Suprapubic skin (tissue), 4 donors: ENCODE measurements at regions not wholly inside any gene's neighbourhood (a gene's known extent, or its start where the extent isn't known, plus 50 kb on each side); places are given as distances from the start of the nearest gene placed in this dataset.

Experiments used
- DNase-seq, 2 donors: peaks; one replicate each; pipeline ENCODE4 v3.0.0-alpha.2; 2019; ENCODE audit warnings: low spot score in 2 of 2
- H3K27ac ChIP-seq: fragments of 200-600 bp; sonication (generic); one replicate; pipeline ENCODE4 v1.5.1; 2019
- H3K27me3 ChIP-seq: fragments of 200-600 bp; sonication (generic); one replicate; pipeline ENCODE4 v1.5.1; 2019
- H3K36me3 ChIP-seq: fragments of 200-600 bp; sonication (generic); one replicate; pipeline ENCODE4 v1.5.1; 2019
- H3K4me1 ChIP-seq: fragments of 200-600 bp; sonication (generic); one replicate; pipeline ENCODE4 v1.5.1; 2019
- H3K4me3 ChIP-seq: fragments of 200-600 bp; sonication (generic); one replicate; pipeline ENCODE4 v1.5.1; 2019; ENCODE audit warnings: mild to moderate bottlenecking
- H3K9me3 ChIP-seq: fragments of 200-600 bp; sonication (generic); one replicate; pipeline ENCODE4 v1.5.1; 2019
- CTCF ChIP-seq, 2 donors: fragments of 200-600 bp in 1 of 2; fragments of 450-650 bp in 1 of 2; sonication (generic) in 1 of 2; IDR thresholded peaks; one replicate each; pipeline ENCODE4 v1.5.1; 2016 to 2019; ENCODE audit warnings: antibody characterized with exemption in 2 of 2, mild to moderate bottlenecking in 1 of 2, moderate library complexity in 1 of 2
- EP300 ChIP-seq: sonication (generic); formaldehyde crosslinking; IDR thresholded peaks from one replicate; pipeline ENCODE4 v1.6.1; 2017; ENCODE audit warnings: antibody characterized with exemption
- POLR2A ChIP-seq, 2 donors: fragments of 450-650 bp; IDR thresholded peaks; one replicate each; pipeline ENCODE4 v1.6.1; 2017; ENCODE audit warnings: antibody characterized with exemption in 2 of 2, mild to moderate bottlenecking in 2 of 2, moderate library complexity in 2 of 2
- POLR2AphosphoS5 ChIP-seq, 3 donors: sonication (generic); formaldehyde crosslinking; IDR thresholded peaks; one replicate each; pipeline ENCODE4 v1.6.1; 2017; ENCODE audit warnings: antibody characterized with exemption in 3 of 3
- WGBS: methylation state at CpG from one replicate; pipeline ENCODE4 v1.1.5; 2018; 5-methylcytosine and 5-hydroxymethylcytosine counted together

GRCh38 chr4:104615926-104616325 is 121.2 kb upstream of the CXXC4 start:
- Histone ChIP-seq H3K36me3 (no peaks in the 10 kb centered on the region), H3K9me3 (no peaks in the 10 kb centered on the region), H3K4me3 (no peak overlapping the region), H3K27ac (no peak overlapping the region), H3K4me1 (no peaks in the 10 kb centered on the region), H3K27me3 (no peaks in the 10 kb centered on the region)
- TF ChIP-seq CTCF (IDR thresholded peaks at IDR 0.05) (no peak), POLR2A (IDR thresholded peaks at IDR 0.05) (no peak), EP300 (no peak), POLR2AphosphoS5 (IDR thresholded peaks at IDR 0.05) (no peak)
- DNase-seq: no peak
- WGBS: no CpG with 5 or more reads among the region's 2 CpGs

GRCh38 chr4:104616401-104616820 is 121.7 kb upstream of the CXXC4 start:
- WGBS: 70% methylated on average over 6 of the region's 6 CpGs
- no peak for DNase-seq
- no peaks in the 10 kb centered on the region for H3K9me3 ChIP-seq

GRCh38 chr4:104625706-104626105 is 131.0 kb upstream of the CXXC4 start:
- Histone ChIP-seq H3K27me3 (no peaks in the 10 kb centered on the region), H3K4me1 (no peaks in the 10 kb centered on the region), H3K27ac (no peak overlapping the region), H3K4me3 (no peak overlapping the region), H3K9me3 (no peaks in the 10 kb centered on the region), H3K36me3 (no peaks in the 10 kb centered on the region)
- no peak for TF ChIP-seq POLR2A (IDR thresholded peaks at IDR 0.05)
- no peak for TF ChIP-seq POLR2AphosphoS5 (IDR thresholded peaks at IDR 0.05)
- no peak for TF ChIP-seq EP300
- WGBS: 90% methylated on average over 1 of the region's 1 CpG
- DNase-seq: no peak

More at GRCh38 chr4:104616401-104616820, 121.7 kb upstream of the CXXC4 start:
- no peaks in the 10 kb centered on the region for H3K36me3 ChIP-seq
- TF ChIP-seq EP300: no peak
- TF ChIP-seq CTCF (IDR thresholded peaks at IDR 0.05): no peak
- TF ChIP-seq POLR2AphosphoS5 (IDR thresholded peaks at IDR 0.05): no peak
- TF ChIP-seq POLR2A (IDR thresholded peaks at IDR 0.05): no peak
- no peak overlapping the region for H3K4me3 ChIP-seq
- H3K27ac ChIP-seq: no peak overlapping the region
- H3K4me1 ChIP-seq: no peaks in the 10 kb centered on the region
- no peaks in the 10 kb centered on the region for H3K27me3 ChIP-seq

GRCh38 chr4:104629601-104630000 is 134.9 kb upstream of the CXXC4 start:
- TF ChIP-seq POLR2AphosphoS5 (IDR thresholded peaks at IDR 0.05) (no peak), EP300 (no peak), CTCF (IDR thresholded peaks at IDR 0.05) (no peak), POLR2A (IDR thresholded peaks at IDR 0.05) (no peak)
- Histone ChIP-seq H3K27me3 (no peaks in the 10 kb centered on the region), H3K27ac (no peak overlapping the region), H3K4me1 (no peaks in the 10 kb centered on the region), H3K9me3 (no peaks in the 10 kb centered on the region), H3K4me3 (no peak overlapping the region), H3K36me3 (no peaks in the 10 kb centered on the region)
- DNase-seq: no peak
- WGBS: 80% methylated on average over 1 of the region's 1 CpG

GRCh38 chr4:104630272-104630671 is 135.6 kb upstream of the CXXC4 start:
- TF ChIP-seq POLR2A (IDR thresholded peaks at IDR 0.05) (no peak), POLR2AphosphoS5 (IDR thresholded peaks at IDR 0.05) (no peak), CTCF (IDR thresholded peaks at IDR 0.05) (no peak), EP300 (no peak)
- DNase-seq: no peak
- 88% methylated on average over 1 of the region's 1 CpG for WGBS
- Histone ChIP-seq H3K27me3 (no peaks in the 10 kb centered on the region), H3K27ac (no peak overlapping the region), H3K4me1 (no peaks in the 10 kb centered on the region), H3K4me3 (no peak overlapping the region), H3K9me3 (no peaks in the 10 kb centered on the region), H3K36me3 (no peaks in the 10 kb centered on the region)

- Histone ChIP-seq H3K9me3 (no peaks in the 10 kb centered on the region), H3K4me3 (no peak overlapping the region), H3K27me3 (no peaks in the 10 kb centered on the region), H3K36me3 (no peaks in the 10 kb centered on the region), H3K27ac (no peak overlapping the region), H3K4me1 (no peaks in the 10 kb centered on the region)
- 96% methylated on average over 1 of the region's 1 CpG for WGBS
- TF ChIP-seq EP300: no peak
- no peak for TF ChIP-seq POLR2A (IDR thresholded peaks at IDR 0.05)
- no peak for TF ChIP-seq CTCF (IDR thresholded peaks at IDR 0.05)
- no peak for TF ChIP-seq POLR2AphosphoS5 (IDR thresholded peaks at IDR 0.05)
- no peak for DNase-seq
Observed at GRCh38 chr4:104631000-104631399, 136.3 kb upstream of the CXXC4 start.
